HL-60 (cell line): ENCODE measurements at regions not wholly inside any gene's neighbourhood (a gene's known extent, or its start where the extent isn't known, plus 50 kb on each side); places are given as distances from the start of the nearest gene placed in this dataset.

Experiments
- DNase-seq, 2 experiments: peaks; one replicate each; pipeline ENCODE4 v3.0.0-alpha.2; 2010 to 2020; ENCODE audit warnings: low read depth in 1 of 2, low spot score in 1 of 2
- H3K27ac ChIP-seq: fragments of 250-450 bp; sonication (Bioruptor Pico); replicated peaks from 2 replicates; pipeline ENCODE4 v1.5.1; 2020; ENCODE audit warnings: mild to moderate bottlenecking, moderate library complexity
- H3K27me3 ChIP-seq: fragments of 250-450 bp; sonication (Bioruptor Pico); 2 replicates; pipeline ENCODE4 v1.5.1; 2021; ENCODE audit warnings: mild to moderate bottlenecking, moderate library complexity; ENCODE audit not compliant: insufficient read depth, poor library complexity, severe bottlenecking
- H3K4me3 ChIP-seq: replicated peaks from 2 replicates; pipeline ENCODE4 v1.5.1; 2011; ENCODE audit warnings: mild to moderate bottlenecking, control low read depth, low read length; ENCODE audit not compliant: insufficient read depth
- GABPA ChIP-seq: IDR thresholded peaks from 2 replicates; pipeline ENCODE4 v1.6.1; 2012; ENCODE audit warnings: low read depth
- POLR2AphosphoS5 ChIP-seq: IDR thresholded peaks from 2 replicates; pipeline ENCODE4 v1.6.1; 2012; ENCODE audit warnings: low read depth
- REST ChIP-seq: IDR thresholded peaks from 2 replicates; pipeline ENCODE4 v1.6.1; 2012; ENCODE audit warnings: low read depth; ENCODE audit not compliant: insufficient replicate concordance
- SPI1 ChIP-seq: IDR thresholded peaks from 2 replicates; pipeline ENCODE4 v1.6.1; 2012; ENCODE audit warnings: low read depth, mild to moderate bottlenecking, borderline replicate concordance
- TF ChIP-seq, protein P1 (sequence below): IDR thresholded peaks from one replicate; pipeline ENCODE4 v1.5.1; 2011; ENCODE audit warnings: low read length, control low read depth, inconsistent platforms; ENCODE audit not compliant: insufficient read depth

- DNase-seq = no peak
- no peak overlapping the region for H3K27ac ChIP-seq
- no peak overlapping the region for H3K4me3 ChIP-seq
- no peak for TF ChIP-seq GABPA
- TF ChIP-seq REST = no peak
- no peak for TF ChIP-seq SPI1
- TF ChIP-seq, protein P1, sequence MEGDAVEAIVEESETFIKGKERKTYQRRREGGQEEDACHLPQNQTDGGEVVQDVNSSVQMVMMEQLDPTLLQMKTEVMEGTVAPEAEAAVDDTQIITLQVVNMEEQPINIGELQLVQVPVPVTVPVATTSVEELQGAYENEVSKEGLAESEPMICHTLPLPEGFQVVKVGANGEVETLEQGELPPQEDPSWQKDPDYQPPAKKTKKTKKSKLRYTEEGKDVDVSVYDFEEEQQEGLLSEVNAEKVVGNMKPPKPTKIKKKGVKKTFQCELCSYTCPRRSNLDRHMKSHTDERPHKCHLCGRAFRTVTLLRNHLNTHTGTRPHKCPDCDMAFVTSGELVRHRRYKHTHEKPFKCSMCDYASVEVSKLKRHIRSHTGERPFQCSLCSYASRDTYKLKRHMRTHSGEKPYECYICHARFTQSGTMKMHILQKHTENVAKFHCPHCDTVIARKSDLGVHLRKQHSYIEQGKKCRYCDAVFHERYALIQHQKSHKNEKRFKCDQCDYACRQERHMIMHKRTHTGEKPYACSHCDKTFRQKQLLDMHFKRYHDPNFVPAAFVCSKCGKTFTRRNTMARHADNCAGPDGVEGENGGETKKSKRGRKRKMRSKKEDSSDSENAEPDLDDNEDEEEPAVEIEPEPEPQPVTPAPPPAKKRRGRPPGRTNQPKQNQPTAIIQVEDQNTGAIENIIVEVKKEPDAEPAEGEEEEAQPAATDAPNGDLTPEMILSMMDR = no peak
- TF ChIP-seq POLR2AphosphoS5 = no peak
- no peaks in the 10 kb centered on the region for H3K27me3 ChIP-seq
Observed at GRCh38 chr14:39861229-39861600, 429.0 kb upstream of the FBXO33 start.

DNA sequence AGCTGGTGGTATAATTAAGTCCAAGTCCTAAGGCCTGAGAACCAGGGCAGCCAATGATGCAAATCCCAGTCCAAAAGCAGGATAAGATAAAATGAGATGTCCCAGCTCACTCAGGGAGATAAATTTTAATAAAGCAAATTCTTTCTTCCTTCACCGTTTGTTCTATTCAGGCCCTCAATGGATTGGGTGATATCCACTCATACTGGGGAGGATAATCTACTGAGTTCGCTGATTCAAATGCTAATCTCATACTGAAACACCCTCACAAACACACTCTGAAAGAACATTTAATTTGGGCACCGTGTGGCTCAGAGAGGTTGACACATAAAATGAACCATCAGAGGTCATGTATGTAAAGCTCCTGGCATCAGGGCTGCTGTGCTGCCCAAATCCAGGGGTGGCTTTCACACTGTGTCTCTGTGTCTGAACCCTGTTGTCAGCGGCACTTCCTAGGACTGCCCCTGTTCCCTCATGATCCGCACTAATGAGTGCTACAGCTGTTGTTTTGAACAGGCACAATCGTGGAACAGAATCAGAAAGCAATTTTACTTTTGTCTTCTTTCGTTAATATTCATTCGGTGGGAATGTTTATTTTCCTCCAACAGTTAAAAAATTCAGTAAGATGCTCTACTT, 428.5 kb upstream of the FBXO33 start:
- Histone ChIP-seq H3K27ac (no peak overlapping the region), H3K27me3 (no peaks in the 10 kb centered on the region), H3K4me3 (no peak overlapping the region)
- TF ChIP-seq REST (no peak), POLR2AphosphoS5 (no peak), SPI1 (no peak), GABPA (no peak)
- TF ChIP-seq, protein P1 = no peak
- DNase-seq = no peak

- TF ChIP-seq, protein P1 = no peak
- no peak for TF ChIP-seq REST
- no peak for TF ChIP-seq POLR2AphosphoS5
- TF ChIP-seq GABPA = no peak
- TF ChIP-seq SPI1 = no peak
- Histone ChIP-seq H3K27ac (no peak overlapping the region), H3K27me3 (no peaks in the 10 kb centered on the region), H3K4me3 (no peak overlapping the region)
- DNase-seq = no peak
Observed at GRCh38 chr14:39859314-39859713, 427.1 kb upstream of the FBXO33 start.
